D341Med (cell line): ENCODE measurements at regions not wholly inside any gene's neighbourhood (a gene's known extent, or its start where the extent isn't known, plus 50 kb on each side); places are given as distances from the start of the nearest gene placed in this dataset.

ENCODE experiments used
- DNase-seq: peaks from one replicate; pipeline ENCODE4 v3.0.0; 2012; ENCODE audit warnings: low spot score

- no peak for DNase-seq
Observed at GRCh38 chr13:40433001-40433400, 233.4 kb downstream of the FOXO1 start.

- no peak for DNase-seq
Observed at GRCh38 chr13:40433577-40433976, 232.9 kb downstream of the FOXO1 start.

GRCh38 chr13:40434516-40435397, 231.7 kb downstream of the FOXO1 start:
- no peak for DNase-seq

DNA sequence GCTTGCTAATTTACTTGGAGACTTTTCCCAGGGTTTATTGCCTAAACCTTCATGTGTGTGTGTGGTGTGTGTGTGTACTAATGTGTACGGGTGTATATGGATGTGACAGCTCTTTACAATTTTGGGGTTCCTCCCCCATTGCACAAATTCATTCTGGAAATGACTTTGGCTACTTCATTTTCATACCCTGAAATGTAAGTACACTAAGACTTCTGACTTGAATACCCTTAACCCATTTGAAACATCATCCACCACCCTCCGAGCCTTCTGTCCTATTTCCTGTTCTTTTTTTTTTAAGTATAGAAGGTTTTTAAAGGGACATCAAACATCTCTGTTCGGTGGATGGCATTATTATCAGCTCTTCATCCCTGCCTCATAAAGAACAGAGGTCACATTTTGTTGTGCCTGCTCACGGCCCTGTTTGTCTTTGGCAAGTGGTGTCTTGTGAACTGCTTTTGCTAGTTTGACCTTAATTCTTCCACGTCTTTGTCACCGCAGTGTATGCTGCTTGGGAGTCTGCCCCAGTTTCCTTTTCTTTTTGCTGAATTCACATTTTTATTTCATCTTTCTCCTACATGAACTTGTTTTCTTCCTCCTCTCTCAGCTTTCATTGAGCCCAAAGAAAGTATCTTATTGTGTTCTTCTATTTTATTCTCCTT, 228.3 kb downstream of the FOXO1 start:
- DNase-seq, result no peak

GRCh38 chr13:40438999-40439797, 227.2 kb downstream of the FOXO1 start:
- no peak for DNase-seq

- DNase-seq, result no peak
Observed at GRCh38 chr13:40439928-40440327, 226.5 kb downstream of the FOXO1 start.

- no peak for DNase-seq
Observed at GRCh38 chr13:40440990-40441820, 225.2 kb downstream of the FOXO1 start.

GRCh38 chr13:40442231-40442630, 224.2 kb downstream of the FOXO1 start:
- no peak for DNase-seq

DNA sequence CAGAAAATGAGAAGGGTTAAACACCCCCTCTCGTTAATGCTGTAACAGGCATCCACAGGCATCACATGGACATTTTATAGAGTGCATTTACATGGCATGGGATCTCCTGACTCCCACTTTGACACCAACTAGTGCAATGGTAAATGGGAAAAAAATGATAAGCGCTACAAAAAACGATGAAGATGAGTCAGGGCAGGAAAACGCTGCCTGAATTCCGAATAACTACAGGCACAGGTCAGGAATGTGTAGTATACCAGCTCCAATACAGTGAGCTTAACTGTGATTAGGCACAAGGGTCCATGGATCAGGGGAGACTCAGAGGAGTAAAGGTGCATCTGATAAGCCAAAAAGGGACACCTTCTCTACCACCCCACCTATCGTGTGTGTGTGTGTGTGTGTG, 223.6 kb downstream of the FOXO1 start:
- no peak for DNase-seq

DNA sequence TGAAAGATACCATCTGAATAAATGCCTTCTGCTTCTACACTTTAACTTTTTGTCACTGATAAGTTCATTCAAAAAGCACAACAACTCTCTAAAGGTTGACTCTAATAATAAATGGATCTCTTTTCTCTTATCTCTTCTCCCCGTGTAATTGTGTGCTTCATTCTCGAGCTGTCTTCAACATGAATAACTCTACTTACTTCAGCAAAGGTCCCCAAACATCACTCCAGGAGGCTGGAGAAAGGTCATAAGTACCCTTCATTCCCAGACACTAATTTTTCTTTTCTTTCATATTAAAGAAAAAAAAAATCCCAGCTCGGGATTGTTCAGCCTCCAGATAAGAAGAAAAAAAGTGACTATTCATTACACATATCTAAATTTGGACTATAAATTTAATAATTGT, 222.2 kb downstream of the FOXO1 start:
- no peak for DNase-seq

DNA sequence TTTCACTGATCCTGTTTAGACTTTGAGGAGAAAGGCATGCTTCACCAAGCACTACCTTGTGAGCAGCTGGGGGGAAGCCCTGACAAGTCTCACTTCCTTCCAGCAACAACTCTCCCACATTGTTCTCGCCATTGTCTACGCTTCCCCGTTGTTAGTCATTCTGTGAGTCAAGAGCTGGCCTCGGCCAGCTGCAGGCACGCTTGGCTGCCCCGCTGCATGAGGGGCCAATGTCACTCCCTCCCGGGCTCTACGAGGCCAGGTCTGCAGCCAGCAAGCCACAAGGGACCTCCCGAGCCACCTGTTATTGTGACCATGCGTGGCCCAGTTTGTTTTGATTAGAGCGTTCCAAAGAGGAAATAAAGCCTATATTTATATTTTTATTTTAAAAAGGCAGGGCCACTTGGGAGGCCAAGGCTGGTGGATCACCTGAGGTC, 220.9 kb downstream of the FOXO1 start:
- DNase-seq, result no peak

DNA sequence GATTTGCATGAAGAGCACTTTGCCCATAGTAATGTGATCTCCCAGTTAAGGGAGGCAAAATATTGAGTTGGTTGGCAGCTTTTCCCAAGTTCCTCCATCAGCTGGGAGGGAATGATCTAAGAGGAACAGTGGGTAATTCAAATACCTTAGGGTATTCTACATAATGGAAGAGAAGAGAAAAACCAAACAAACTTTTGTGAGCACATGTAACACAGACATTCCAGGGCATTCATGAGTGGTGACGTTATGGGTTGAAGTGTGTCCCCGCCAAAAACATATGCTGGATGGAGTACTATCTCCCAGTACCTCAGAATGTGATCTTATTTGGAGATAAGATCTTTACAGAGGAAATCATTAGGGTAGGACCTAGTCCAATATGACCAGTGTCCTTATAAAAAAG, 220.1 kb downstream of the FOXO1 start:
- no peak for DNase-seq

DNA sequence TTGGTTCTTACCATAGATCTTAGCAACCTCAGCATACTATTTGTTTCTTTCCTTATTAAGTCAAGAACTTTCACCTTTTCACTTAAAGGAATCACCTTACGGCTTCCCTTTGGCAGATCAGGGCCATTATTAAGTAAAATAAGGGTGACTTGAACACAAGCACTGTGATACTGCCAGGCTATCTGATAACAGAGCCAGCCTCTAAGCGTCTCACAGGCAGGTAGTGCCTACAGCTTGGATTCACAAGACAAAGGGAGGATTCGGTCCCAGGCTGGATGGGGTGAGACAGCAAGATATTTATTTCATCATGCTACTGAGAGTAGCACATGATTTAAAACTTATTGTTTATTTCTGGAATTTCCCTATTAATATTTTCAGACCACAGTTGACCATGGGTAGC, 218.6 kb downstream of the FOXO1 start:
- DNase-seq, result no peak

DNA sequence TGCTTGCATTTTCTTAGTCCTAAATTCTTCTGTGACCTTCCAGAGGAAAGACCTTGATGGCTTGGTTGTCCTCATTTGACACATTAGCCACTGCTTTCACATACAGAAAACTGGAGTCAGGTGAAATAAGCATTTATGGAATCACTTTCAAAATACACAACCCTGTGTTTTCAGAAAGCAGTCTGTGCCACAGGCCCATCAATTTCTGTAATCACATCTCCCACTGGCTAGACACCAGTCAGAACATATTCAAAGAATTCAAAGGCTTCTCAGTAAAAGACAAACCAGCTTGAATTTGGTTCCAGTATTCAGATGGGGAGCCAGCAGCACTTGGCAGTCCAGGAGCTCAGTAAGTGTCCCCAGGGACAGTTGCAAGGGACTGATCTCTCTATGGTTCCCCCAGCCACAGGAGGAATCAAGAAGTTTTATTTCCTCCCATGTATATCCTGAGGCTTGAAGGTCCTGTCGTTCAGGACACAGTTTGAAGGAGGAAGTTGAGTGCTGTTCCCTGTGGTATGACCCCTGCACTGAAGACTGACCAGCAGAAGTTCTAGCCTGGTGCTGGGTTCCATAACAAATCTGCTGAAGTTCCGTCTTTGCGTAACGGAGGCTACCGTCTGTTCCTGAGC, 214.3 kb downstream of the FOXO1 start:
- no peak for DNase-seq

- no peak for DNase-seq
Observed at GRCh38 chr13:40452741-40453334, 213.6 kb downstream of the FOXO1 start.

GRCh38 chr13:40453351-40454021, 213.0 kb downstream of the FOXO1 start:
- no peak for DNase-seq

DNA sequence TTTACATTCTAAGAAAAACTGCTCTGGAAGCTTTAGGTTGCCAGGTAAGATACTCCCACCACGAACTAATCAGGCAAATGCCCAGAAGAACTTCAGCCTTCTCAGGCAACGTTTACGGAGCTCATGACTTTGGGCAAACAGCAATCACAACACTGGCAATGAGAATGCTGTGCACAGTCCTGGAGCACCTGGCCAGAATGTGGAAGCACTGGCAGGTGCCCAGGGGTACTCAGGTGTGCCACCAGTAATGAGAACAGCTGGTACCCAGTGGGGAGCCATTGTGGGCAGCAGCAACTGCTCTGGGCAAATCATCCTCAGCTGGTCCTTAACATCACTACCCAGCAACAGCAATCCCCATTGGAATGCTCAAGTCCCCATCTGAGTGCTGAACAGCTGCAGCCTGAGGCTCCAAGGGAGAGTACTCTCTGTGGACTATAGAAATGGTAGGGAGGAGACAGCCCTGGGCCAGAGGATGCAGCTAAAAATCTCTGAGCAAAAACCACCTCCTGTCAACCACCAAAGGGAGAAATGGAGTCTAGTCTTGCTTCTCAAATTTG, 210.0 kb downstream of the FOXO1 start:
- DNase-seq, result no peak

- no peak for DNase-seq
Observed at GRCh38 chr13:40456979-40457553, 209.4 kb downstream of the FOXO1 start.

- DNase-seq, result no peak
Observed at GRCh38 chr13:40457929-40458719, 208.3 kb downstream of the FOXO1 start.
